ENCODE measurements at regions not wholly inside any gene's neighbourhood (a gene's known extent, or its start where the extent isn't known, plus 50 kb on each side); places are given as distances from the start of the nearest gene placed in this dataset.

DNA sequence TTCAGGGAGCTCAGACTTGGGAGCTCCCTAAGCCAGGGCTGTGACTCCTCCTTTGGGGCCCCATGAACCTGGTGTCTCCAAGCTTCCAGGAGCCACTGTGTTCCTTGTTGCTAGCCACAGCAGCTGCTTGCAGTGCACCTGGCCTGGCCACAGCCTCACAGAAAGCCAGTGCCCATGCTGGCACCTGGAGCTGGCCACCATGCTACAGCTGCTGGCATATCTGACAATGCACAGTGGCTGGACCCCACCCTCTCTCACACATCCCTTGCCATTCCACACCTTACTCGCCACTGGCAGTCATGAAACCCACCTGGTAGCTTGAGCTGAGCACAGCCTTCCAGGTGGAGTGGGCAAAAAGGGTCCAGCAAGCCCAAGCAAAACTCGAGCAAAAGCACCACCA is 441.7 kb downstream of the ARAP2 start:
- Histone ChIP-seq H3K9me3 (ENCODE audit: low read length) (no peaks in the 10 kb centered on the region), H3K79me2 (ENCODE audit: insufficient read depth, low read depth, low read length) (no peaks in the 10 kb centered on the region), H3K9me2 (ENCODE audit: insufficient read depth, low read length) (no peaks in the 10 kb centered on the region), H4K20me1 (ENCODE audit: insufficient read depth, low read length) (no peaks in the 10 kb centered on the region), H3K4me2 (ENCODE audit: low read length) (no peak overlapping the region), H3K4me1 (ENCODE audit: insufficient read depth, low read length, poor library complexity, severe bottlenecking) (no peaks in the 10 kb centered on the region), H2AFZ (ENCODE audit: low read length) (no peak overlapping the region), H3K36me3 (ENCODE audit: insufficient read depth, low read length) (no peaks in the 10 kb centered on the region), H3K27ac (ENCODE audit: low read depth, low read length, poor library complexity, severe bottlenecking) (no peak overlapping the region), H3K4me3 (ENCODE audit: low read depth, low read length, poor library complexity, severe bottlenecking) (no peak overlapping the region)
- BruUV-seq (replicated peaks), result no TSS peak
- no peak for TF ChIP-seq EZH2phosphoT487 (IDR thresholded peaks at IDR 0.05; ENCODE audit: borderline replicate concordance, low read depth, low read length)
- TF ChIP-seq, protein P1, sequence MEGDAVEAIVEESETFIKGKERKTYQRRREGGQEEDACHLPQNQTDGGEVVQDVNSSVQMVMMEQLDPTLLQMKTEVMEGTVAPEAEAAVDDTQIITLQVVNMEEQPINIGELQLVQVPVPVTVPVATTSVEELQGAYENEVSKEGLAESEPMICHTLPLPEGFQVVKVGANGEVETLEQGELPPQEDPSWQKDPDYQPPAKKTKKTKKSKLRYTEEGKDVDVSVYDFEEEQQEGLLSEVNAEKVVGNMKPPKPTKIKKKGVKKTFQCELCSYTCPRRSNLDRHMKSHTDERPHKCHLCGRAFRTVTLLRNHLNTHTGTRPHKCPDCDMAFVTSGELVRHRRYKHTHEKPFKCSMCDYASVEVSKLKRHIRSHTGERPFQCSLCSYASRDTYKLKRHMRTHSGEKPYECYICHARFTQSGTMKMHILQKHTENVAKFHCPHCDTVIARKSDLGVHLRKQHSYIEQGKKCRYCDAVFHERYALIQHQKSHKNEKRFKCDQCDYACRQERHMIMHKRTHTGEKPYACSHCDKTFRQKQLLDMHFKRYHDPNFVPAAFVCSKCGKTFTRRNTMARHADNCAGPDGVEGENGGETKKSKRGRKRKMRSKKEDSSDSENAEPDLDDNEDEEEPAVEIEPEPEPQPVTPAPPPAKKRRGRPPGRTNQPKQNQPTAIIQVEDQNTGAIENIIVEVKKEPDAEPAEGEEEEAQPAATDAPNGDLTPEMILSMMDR (conservative IDR thresholded peaks at IDR 0.05; ENCODE audit: low read length), result no peak
- CTCF ChIA-PET (ENCODE audit: unreplicated experiment), result no interaction called here
- no peak for DNase-seq (ENCODE audit: low spot score)
- intact Hi-C loops (cut with micrococcal nuclease; ENCODE audit: unreplicated experiment), result no loop called here
- POLR2A ChIA-PET, result no interaction called here

DNA sequence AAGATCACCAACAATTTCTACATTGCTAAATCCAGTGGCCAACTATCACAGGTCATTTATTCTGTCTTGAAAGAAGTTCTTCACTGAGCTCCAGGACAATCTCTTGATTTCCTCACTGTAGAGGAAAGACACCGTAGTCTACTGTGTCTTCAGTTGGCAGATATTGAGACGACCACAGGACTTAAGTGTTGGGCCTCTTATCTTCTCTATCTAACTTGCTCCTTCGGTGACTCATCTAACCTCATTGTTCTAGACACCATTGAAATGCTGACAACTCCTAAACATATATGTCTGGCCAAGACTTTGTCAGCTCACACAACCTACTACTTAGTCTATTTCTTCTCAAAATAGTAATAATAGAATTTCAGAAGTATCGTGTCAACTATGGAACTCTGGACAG is 425.8 kb downstream of the ARAP2 start:
- Histone ChIP-seq H3K4me2 (ENCODE audit: low read length) (no peak overlapping the region), H3K4me1 (ENCODE audit: insufficient read depth, low read length, poor library complexity, severe bottlenecking) (no peaks in the 10 kb centered on the region), H3K27ac (ENCODE audit: low read depth, low read length, poor library complexity, severe bottlenecking) (no peak overlapping the region), H3K36me3 (ENCODE audit: insufficient read depth, low read length) (no peaks in the 10 kb centered on the region), H4K20me1 (ENCODE audit: insufficient read depth, low read length) (no peaks in the 10 kb centered on the region), H3K9me2 (ENCODE audit: insufficient read depth, low read length) (no peaks in the 10 kb centered on the region), H2AFZ (ENCODE audit: low read length) (no peak overlapping the region), H3K79me2 (ENCODE audit: insufficient read depth, low read depth, low read length) (no peaks in the 10 kb centered on the region), H3K4me3 (ENCODE audit: low read depth, low read length, poor library complexity, severe bottlenecking) (no peak overlapping the region), H3K9me3 (ENCODE audit: low read length) (no peaks in the 10 kb centered on the region)
- BruUV-seq (replicated peaks), result no TSS peak
- intact Hi-C loops (cut with micrococcal nuclease; ENCODE audit: unreplicated experiment), result no loop called here
- DNase-seq (ENCODE audit: low spot score), result no peak
- POLR2A ChIA-PET, result interaction anchor here (0.6 kb wide), 1 partner anchor 15 kb away, joined by 6 read pairs; no protein-coding TSS in a partner anchor
- no peak for TF ChIP-seq EZH2phosphoT487 (IDR thresholded peaks at IDR 0.05; ENCODE audit: borderline replicate concordance, low read depth, low read length)
- TF ChIP-seq, protein P1 (conservative IDR thresholded peaks at IDR 0.05; ENCODE audit: low read length), result no peak
- CTCF ChIA-PET (ENCODE audit: unreplicated experiment), result no interaction called here

DNA sequence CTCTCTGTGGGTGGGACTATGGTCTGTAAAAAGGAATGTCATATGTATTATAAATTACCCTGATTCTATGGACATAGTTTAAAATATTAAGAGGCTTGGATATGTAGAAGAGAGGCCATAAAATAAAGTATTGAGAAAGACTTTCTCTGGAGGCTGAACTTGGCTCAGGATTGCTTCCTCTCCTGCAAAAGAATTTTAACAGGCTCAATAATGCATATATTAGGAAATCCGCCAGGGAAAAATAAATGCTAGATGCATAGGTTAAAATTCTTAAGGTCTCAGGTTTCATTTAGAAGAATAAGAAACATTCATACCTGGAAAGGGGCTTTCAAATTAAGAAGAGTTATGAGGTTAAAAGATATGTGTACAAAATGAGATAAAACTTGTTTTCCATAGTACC is 424.3 kb downstream of the ARAP2 start:
- Histone ChIP-seq H3K4me2 (ENCODE audit: low read length) (no peak overlapping the region), H3K79me2 (ENCODE audit: insufficient read depth, low read depth, low read length) (no peaks in the 10 kb centered on the region), H4K20me1 (ENCODE audit: insufficient read depth, low read length) (no peaks in the 10 kb centered on the region), H3K4me3 (ENCODE audit: low read depth, low read length, poor library complexity, severe bottlenecking) (no peak overlapping the region), H3K4me1 (ENCODE audit: insufficient read depth, low read length, poor library complexity, severe bottlenecking) (no peaks in the 10 kb centered on the region), H3K36me3 (ENCODE audit: insufficient read depth, low read length) (no peaks in the 10 kb centered on the region), H3K27ac (ENCODE audit: low read depth, low read length, poor library complexity, severe bottlenecking) (no peak overlapping the region), H2AFZ (ENCODE audit: low read length) (no peak overlapping the region), H3K9me2 (ENCODE audit: insufficient read depth, low read length) (no peaks in the 10 kb centered on the region), H3K9me3 (ENCODE audit: low read length) (no peaks in the 10 kb centered on the region)
- TF ChIP-seq EZH2phosphoT487 (IDR thresholded peaks at IDR 0.05; ENCODE audit: borderline replicate concordance, low read depth, low read length), result no peak
- TF ChIP-seq, protein P1 (conservative IDR thresholded peaks at IDR 0.05; ENCODE audit: low read length), result no peak
- intact Hi-C loops (cut with micrococcal nuclease; ENCODE audit: unreplicated experiment), result no loop called here
- CTCF ChIA-PET (ENCODE audit: unreplicated experiment), result no interaction called here
- DNase-seq (ENCODE audit: low spot score), result no peak
- POLR2A ChIA-PET, result interaction anchor here (1.0 kb wide), 1 partner anchor 48 kb away, joined by 3 read pairs; no protein-coding TSS in a partner anchor
- BruUV-seq (replicated peaks), result no TSS peak
